Coronary artery (tissue), 2 donors: ENCODE measurements at regions not wholly inside any gene's neighbourhood (a gene's known extent, or its start where the extent isn't known, plus 50 kb on each side); places are given as distances from the start of the nearest gene placed in this dataset.

Experiments used
- DNase-seq: peaks from one replicate; pipeline ENCODE4 v3.0.0-alpha.2; 2017; ENCODE audit warnings: low spot score
- H3K27ac ChIP-seq, 2 donors: fragments of 200-600 bp; sonication (generic); one replicate each; pipeline ENCODE4 v1.5.1; 2016 to 2019
- H3K4me3 ChIP-seq: fragments of 200-600 bp; sonication (generic); 2 replicates; pipeline ENCODE4 v1.5.1; 2016; ENCODE audit warnings: mild to moderate bottlenecking, moderate library complexity
- CTCF ChIP-seq: fragments of 200-600 bp; sonication (generic); IDR thresholded peaks from one replicate; pipeline ENCODE4 v1.5.1; 2019; ENCODE audit warnings: antibody characterized with exemption

DNA sequence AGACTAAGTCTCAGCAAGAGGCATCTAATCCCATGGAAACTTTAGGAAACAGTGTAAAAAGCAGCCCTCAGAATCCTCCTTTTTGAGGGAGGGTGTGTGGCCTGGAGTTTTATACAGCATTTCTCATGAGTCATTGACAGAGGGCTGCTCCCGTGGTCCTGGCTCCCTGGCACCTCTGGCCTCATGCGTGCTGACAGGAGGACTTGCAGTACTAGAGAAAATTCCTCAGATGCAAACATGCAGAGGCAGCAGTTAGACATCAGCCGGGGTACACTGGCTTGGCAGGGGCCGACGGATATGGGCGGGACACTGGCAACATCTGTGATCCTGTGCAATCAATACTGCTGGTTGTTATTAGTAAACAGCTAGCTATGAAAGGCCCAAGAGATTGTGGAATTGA, 925.1 kb upstream of the CELF2 start:
- no peak for TF ChIP-seq CTCF
- no peak for DNase-seq
- no peak overlapping the region for H3K27ac ChIP-seq
- no peak overlapping the region for H3K4me3 ChIP-seq

DNA sequence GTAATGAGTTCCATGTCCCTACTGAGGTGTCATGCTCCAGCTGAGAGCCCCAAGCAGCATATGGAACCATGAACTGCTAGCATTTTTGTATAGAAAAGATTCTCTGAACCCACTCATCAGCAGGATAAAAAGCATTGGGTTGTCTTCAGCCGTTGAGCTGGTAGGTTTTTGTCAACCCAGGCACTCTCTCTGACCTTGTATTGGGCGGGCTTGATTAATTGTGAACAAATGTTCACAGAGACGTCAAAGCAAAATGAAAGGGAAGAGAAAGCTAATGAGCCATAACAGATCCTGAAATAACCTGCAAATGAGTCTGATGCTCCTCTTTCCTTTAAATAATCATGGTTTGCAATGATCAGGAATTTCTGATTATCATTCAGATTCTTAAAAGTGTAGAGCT, 924.7 kb upstream of the CELF2 start:
- Histone ChIP-seq H3K27ac (no peak overlapping the region), H3K4me3 (no peak overlapping the region)
- DNase-seq: no peak
- no peak for TF ChIP-seq CTCF

- DNase-seq: no peak
- TF ChIP-seq CTCF: no peak
- H3K4me3 ChIP-seq: no peak overlapping the region
Observed at GRCh38 chr10:10094691-10095090, 923.0 kb upstream of the CELF2 start.

DNA sequence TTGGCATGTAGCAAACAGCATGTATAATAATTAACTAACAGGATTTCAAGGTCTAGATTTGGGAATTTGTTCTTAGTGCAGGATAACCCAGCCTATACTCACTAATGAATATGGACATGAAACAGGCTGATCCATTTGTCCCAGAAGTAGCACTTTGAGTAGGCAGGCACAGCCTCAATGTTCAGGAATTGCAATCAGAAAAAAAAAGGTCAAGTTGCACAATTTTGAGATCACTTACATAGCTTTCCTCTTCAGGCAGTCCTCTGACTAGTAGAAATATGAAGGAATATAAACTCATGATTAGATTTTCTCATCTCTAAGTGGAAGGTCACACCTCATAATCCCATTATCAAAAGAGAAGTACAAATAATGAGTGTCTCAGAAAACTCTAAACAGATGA, 921.4 kb upstream of the CELF2 start:
- no peak overlapping the region for H3K27ac ChIP-seq
- H3K4me3 ChIP-seq: no peak overlapping the region
- DNase-seq: no peak
- TF ChIP-seq CTCF: no peak

More at GRCh38 chr10:10094691-10095090, 923.0 kb upstream of the CELF2 start:
- no peak overlapping the region for H3K27ac ChIP-seq

DNA sequence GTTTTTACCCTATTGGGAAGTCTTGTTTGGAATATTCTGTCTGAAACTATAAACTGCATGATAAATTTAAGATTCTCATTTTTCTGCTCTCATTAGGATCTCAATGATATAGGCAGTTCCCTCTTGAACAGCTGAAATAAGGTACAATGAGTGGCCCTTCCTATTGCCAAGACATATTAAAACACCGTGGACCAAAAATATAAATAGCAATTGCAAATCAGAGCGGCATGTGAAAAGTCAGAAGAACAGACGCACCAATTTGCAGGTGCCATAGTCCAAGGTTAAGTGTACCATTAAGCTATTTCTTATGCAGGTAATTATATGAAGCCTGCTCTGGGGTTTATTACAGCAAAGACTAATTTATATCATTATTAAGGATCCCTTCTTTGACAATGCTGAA, 920.8 kb upstream of the CELF2 start:
- TF ChIP-seq CTCF: no peak

GRCh38 chr10:10101106-10101505, 916.6 kb upstream of the CELF2 start:
- H3K27ac ChIP-seq: no peak overlapping the region
- DNase-seq: no peak
- no peak for TF ChIP-seq CTCF
- H3K4me3 ChIP-seq: no peak overlapping the region

More for the DNA sequence above, 920.8 kb upstream of the CELF2 start:
- DNase-seq: no peak
- Histone ChIP-seq H3K4me3 (no peak overlapping the region), H3K27ac (no peak overlapping the region)

- Histone ChIP-seq H3K27ac (no peak overlapping the region), H3K4me3 (no peak overlapping the region)
- no peak for TF ChIP-seq CTCF
- no peak for DNase-seq
Observed at GRCh38 chr10:10110844-10111490, 906.7 kb upstream of the CELF2 start.
